Heart right ventricle (tissue), 16 donors: ENCODE measurements at regions not wholly inside any gene's neighbourhood (a gene's known extent, or its start where the extent isn't known, plus 50 kb on each side); places are given as distances from the start of the nearest gene placed in this dataset.

ENCODE experiments used
- ATAC-seq, 8 donors: fragments of 200-7000 bp; cut with Tn5 transposase; one replicate each; pipeline ENCODE4 v1.9.1; 2020; ENCODE audit warnings: mild to moderate bottlenecking in 8 of 8, moderate library complexity in 8 of 8, moderate number of reproducible peaks in 1 of 8
- DNase-seq, 2 donors: peaks; one replicate each; pipeline ENCODE4 v3.0.0-alpha.2; 2020
- H3K27ac ChIP-seq, 10 donors: fragments of 200-600 bp; sonication (generic) in 2 of 10; one replicate each; pipeline versions ENCODE4 v1.5.0 to v1.8.0; 2020 to 2022; ENCODE audit warnings: mild to moderate bottlenecking in 3 of 10
- H3K27me3 ChIP-seq, 7 donors: fragments of 200-600 bp; one replicate each; pipeline ENCODE4 v1.8.0; 2021 to 2022; ENCODE audit warnings: mild to moderate bottlenecking in 2 of 7
- H3K36me3 ChIP-seq, 9 donors: fragments of 200-600 bp; sonication (generic) in 1 of 9; one replicate each; pipeline versions ENCODE4 v1.5.0 to v1.8.0; 2020 to 2022; ENCODE audit warnings: mild to moderate bottlenecking in 2 of 9
- H3K4me1 ChIP-seq, 9 donors: fragments of 200-600 bp; sonication (generic) in 1 of 9; one replicate each; pipeline versions ENCODE4 v1.5.0 to v1.8.0; 2020 to 2022; ENCODE audit warnings: mild to moderate bottlenecking in 4 of 9
- H3K4me3 ChIP-seq, 10 donors: fragments of 200-600 bp; sonication (generic) in 2 of 10; one replicate each; pipeline versions ENCODE4 v1.5.0 to v1.8.0; 2020 to 2022; ENCODE audit warnings: mild to moderate bottlenecking in 7 of 10, moderate library complexity in 2 of 10
- H3K9me3 ChIP-seq, 11 donors: fragments of 200-600 bp in 10 of 11; sonication (generic) in 2 of 11; one replicate each; pipeline versions ENCODE4 v1.5.0 to v1.8.0; 2013 to 2022; ENCODE audit warnings: mild to moderate bottlenecking in 2 of 11, control low read depth in 1 of 11, moderate library complexity in 1 of 11
- CTCF ChIP-seq, 9 donors: fragments of 200-600 bp; sonication (generic) in 2 of 9; IDR thresholded peaks; one replicate each; pipeline versions ENCODE4 v1.5.0 to v1.8.0; 2021 to 2022; ENCODE audit warnings: antibody characterized with exemption in 9 of 9, mild to moderate bottlenecking in 5 of 9, moderate library complexity in 1 of 9
- WGBS, 2 donors: extraction: QIAGEN DNeasy Blood & Tissue Kit; methylation state at CpG; one replicate each; pipeline ENCODE4 v1.1.7; 2013; ENCODE audit warnings: inconsistent platforms in 1 of 2; 5-methylcytosine and 5-hydroxymethylcytosine counted together
- intact Hi-C, 10 donors: fragments of 100-400 bp; cut with DNase I; formaldehyde crosslinking; loops; one replicate each; pipeline versions ENCODE4 v1.11.1 to v1.14.2; 2022
- donor health status: Arrhythmogenic right ventricular cardiomyopathy.
- donor health status: ischemic (EF 13 %, LVEDD 7.1; RV severe dilation, severe dysfunction).
- donor health status: healthy with polysubstance abuse.
- donor health status: DM: no; HTN: yes; CAD: no.
- donor health status: DM: no; HTN: no; CAD: no.
- donor health status: ischemic (EF 25% LVEDD 6.9; RV normal size, moderate dysfunction).
- donor health status: ischemic (EF 25% LVEDD 5.7; RV mildly dilated, moderate dysfunction).
- donor health status: healthy.
- donor health status: DM: yes; HTN: yes; CAD: no.
- donor health status: Ischemic cardiomyopathy.
- donor health status: ischemic (EF 35%, LVEDD 5.7; RV mildly dilated, moderate dysfunction).
- donor health status: nonischemic (EF 11% LVEDD 7.7; RV severe dilation, severe dysfunction).
- donor health status: DM: yes; HTN: yes; CAD: no.
- donor health status: PGD.
- donor health status: ischemic (EF 29% LVEDD 5.4; RV normal size, mild dysfunction).
- donor health status: nonischemic (EF 23%, LVEDD 6.1; RV moderate dilation, normal function).

GRCh38 chr4:149927514-149927913 is 111.9 kb upstream of the IQCM start:
- WGBS, 2 donors = 87 to 90% methylated on average over 3 of the region's 3 CpGs
- intact Hi-C loops = no loop called here

GRCh38 chr4:149928507-149928906 is 112.9 kb upstream of the IQCM start:
- H3K36me3 ChIP-seq = no peaks in the 10 kb centered on the region
- intact Hi-C loops = no loop called here
- H3K27ac ChIP-seq = no peak overlapping the region
- H3K9me3 ChIP-seq = no peaks in the 10 kb centered on the region
- WGBS, 2 donors = 91 to 97% methylated on average over 1 of the region's 1 CpG
- TF ChIP-seq CTCF (IDR thresholded peaks at IDR 0.05) = no peak
- no peaks in the 10 kb centered on the region for H3K27me3 ChIP-seq
- no peak overlapping the region for H3K4me3 ChIP-seq
- ATAC-seq (no peak), DNase-seq (no peak)
- H3K4me1 ChIP-seq = peaks cover 0 to 4% (median 0%) of the 10 kb centered on the region in 9 donors

More at GRCh38 chr4:149927514-149927913, 111.9 kb upstream of the IQCM start:
- ATAC-seq (no peak), DNase-seq (no peak)
- Histone ChIP-seq H3K36me3 (no peaks in the 10 kb centered on the region), H3K27ac (no peak overlapping the region), H3K4me3 (no peak overlapping the region), H3K27me3 (no peaks in the 10 kb centered on the region), H3K4me1 (no peaks in the 10 kb centered on the region), H3K9me3 (no peaks in the 10 kb centered on the region)
- no peak for TF ChIP-seq CTCF (IDR thresholded peaks at IDR 0.05)

- no peaks in the 10 kb centered on the region for H3K27me3 ChIP-seq
- no peak overlapping the region for H3K4me3 ChIP-seq
- no peaks in the 10 kb centered on the region for H3K36me3 ChIP-seq
- H3K4me1 ChIP-seq = peaks cover 0 to 9% (median 0%) of the 10 kb centered on the region in 9 donors
- intact Hi-C loops = no loop called here
- ATAC-seq = no peak
- H3K9me3 ChIP-seq = no peaks in the 10 kb centered on the region
- no peak overlapping the region for H3K27ac ChIP-seq
- no peak for TF ChIP-seq CTCF (IDR thresholded peaks at IDR 0.05)
- 61 to 68% methylated on average over 2 of the region's 2 CpGs for WGBS, 2 donors
- DNase-seq = no peak
Observed at GRCh38 chr4:149931431-149931830, 115.8 kb upstream of the IQCM start.

- ATAC-seq (no peak), DNase-seq (no peak)
- TF ChIP-seq CTCF (IDR thresholded peaks at IDR 0.05) = no peak
- Histone ChIP-seq H3K27me3 (no peaks in the 10 kb centered on the region), H3K4me1 (peaks cover 0 to 9% (median 0%) of the 10 kb centered on the region in 9 donors), H3K4me3 (no peak overlapping the region), H3K27ac (no peak overlapping the region), H3K36me3 (no peaks in the 10 kb centered on the region), H3K9me3 (no peaks in the 10 kb centered on the region)
- WGBS, 2 donors = 80 to 93% methylated on average over 3 of the region's 3 CpGs
- intact Hi-C loops = no loop called here
Observed at GRCh38 chr4:149932188-149932587, 116.5 kb upstream of the IQCM start.
